NCI-H748 (cell line): ENCODE measurements at regions not wholly inside any gene's neighbourhood (a gene's known extent, or its start where the extent isn't known, plus 50 kb on each side); places are given as distances from the start of the nearest gene placed in this dataset.
"Not testable (repeated sequence)": the region's sequence is repeated elsewhere in the genome, so short reads cannot be mapped to it uniquely, and the experiment has no call there.

ENCODE experiments used
- DNase-seq: peaks from one replicate; lab custom pipeline; 2025; ENCODE audit not compliant: unreplicated experiment; lab: John Stamatoyannopoulos, UW

DNA sequence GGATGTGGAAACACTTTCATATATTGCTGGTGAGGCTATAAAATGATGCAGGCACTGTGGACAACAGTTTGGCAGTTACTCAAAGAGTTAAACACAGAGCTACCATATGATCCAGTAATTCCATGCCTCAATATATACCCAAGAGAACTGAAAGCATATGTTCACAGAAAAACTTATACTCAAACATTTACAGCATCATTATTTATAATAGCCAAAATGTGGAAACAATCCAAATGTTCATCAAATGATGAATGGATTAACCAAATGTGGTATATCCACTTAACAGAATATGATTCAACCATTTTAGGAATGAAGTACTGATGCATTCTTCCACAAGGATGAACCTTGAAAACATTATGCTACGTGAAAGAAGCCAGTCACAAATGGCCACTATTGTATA, 603.8 kb downstream of the IQCM start:
- DNase-seq: no peak

DNA sequence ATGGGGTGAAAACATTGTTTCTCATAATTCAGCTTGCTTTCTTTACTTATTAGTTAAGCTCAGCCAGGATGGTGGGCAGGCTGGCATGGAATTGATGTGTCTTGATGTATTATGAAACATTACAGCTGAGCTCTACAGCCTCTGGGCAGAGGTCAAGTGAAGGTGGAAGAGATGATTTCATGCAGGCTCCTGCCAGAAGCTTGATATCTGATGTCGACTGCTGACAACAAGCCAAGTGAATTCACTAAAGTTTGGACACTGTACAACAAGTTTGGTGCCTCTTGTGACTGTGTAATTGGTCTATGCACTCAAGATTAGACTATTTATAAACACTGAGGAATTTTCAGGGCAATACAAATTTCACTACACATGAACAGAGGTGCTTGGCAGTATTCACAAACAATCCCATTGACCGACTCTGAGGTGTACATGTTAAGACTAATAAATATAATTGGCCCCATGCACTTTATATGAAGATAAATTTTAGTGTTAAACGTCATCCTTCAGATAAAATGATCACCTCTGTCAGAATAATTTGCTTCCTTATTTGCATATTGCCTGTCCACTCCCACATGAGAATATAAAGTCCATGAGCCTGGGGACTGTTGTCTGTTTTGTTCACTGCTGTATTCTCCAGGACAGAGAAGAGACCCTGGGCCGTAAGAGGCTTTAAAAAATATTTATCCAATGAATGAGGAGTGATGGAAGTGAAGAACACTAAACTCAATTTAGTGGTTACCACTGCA, 612.2 kb downstream of the IQCM start:
- DNase-seq: no peak

GRCh38 chr4:149202117-149202516, 613.5 kb downstream of the IQCM start:
- DNase-seq: no peak

- no peak for DNase-seq
These were observed 616.0 kb downstream of the IQCM start for GRCh38 chr4:149199594-149199993.

- no peak for DNase-seq
These were observed 621.6 kb downstream of the IQCM start for GRCh38 chr4:149194061-149194460.

- DNase-seq: no peak
These were observed 627.9 kb downstream of the IQCM start for GRCh38 chr4:149187726-149188125.

DNA sequence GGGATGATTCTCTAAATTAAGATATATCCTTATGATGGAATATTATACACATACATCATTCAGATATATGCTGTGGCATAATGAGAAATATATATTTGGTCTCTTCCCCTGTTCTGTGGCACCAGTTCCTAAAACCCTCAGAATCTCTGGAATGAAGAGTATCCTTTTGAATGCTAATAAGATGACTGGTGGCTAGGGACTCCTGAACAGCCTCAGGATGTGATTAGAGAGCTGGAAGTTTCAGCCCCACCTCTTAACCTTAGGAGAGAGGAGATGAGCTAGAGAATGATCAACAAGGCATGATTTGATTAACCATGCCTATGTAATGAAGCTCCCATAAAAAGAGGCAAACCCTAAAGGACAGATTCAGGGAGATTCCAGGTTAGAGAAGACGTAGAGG, 632.0 kb downstream of the IQCM start:
- no peak for DNase-seq

- DNase-seq: not testable (repeated sequence)
These were observed 634.2 kb downstream of the IQCM start for GRCh38 chr4:149181459-149181858.

- DNase-seq: peak; percentile 12
These were observed 639.6 kb downstream of the IQCM start for GRCh38 chr4:149176039-149176438.

DNA sequence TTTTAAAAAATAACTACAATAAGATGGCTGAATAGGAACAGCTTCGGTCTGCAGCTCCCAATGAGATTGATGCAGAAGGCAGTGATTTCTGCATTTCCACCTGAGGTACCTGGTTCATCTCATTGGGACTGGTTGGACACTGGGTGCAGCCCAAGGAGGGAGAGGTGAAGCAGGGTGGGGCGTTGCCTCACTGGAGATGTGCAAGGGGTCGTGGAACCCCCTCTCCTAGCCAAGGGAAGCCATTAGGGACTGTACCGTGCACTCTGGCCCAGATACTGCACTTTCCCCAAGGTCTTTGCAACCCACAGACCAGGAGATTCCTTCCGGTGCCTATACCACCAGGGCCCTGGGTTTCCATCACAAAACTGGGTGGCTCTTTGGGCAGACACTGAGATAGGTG, 640.1 kb downstream of the IQCM start:
- no peak for DNase-seq

DNA sequence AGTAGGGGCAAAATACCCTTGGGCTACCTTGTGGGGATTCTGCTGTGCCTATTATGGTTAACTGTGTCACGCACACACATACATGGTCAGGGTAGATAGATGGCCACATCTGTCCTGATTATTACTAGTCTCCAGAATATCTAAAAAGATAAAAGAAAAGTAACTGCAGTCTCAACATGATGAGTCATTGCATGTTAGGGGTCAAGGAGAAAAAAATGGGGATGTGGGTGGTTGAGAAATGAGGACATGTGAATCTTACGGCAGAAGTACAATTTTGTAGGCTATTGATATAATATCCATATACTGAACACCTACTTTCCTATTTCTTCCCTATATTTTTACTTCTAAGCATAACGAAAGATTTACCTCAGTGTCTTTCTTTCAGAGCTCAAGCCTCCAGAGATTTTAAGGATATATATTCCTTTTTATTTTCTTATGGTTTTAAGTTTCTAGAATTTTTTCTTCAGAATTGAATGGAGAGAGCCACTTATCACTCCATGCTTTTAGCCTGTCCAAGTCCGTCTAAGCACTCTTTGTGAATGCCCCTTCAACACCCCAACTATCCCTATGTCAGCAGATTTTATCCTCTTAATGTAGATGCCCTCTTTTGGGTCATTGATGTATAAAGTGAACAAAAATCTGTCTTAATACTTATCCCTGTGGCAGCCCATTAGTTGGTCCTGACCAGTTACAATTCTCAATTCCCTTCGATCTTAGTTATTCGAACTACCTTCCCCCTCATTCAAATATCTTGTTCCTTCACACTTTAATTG, 642.2 kb downstream of the IQCM start:
- DNase-seq: no peak

DNA sequence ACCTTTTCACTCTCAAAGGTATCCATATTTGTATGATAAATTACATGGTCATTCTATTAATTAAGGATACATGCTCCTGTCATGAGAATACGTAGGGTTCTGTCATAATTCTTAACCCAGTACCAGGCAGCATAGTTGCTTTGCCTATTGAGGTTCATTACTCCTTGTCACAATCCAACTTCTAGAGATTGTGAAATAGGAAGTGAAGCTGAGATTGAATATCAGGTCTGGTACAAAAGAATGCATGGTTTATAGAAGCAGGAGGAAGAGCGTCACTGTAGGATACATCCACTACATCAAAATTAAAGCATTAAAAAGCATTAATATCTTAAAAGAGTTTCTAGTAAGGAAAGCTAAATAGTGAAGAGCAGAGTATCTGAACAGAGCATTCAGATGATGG, 647.0 kb downstream of the IQCM start:
- no peak for DNase-seq

DNA sequence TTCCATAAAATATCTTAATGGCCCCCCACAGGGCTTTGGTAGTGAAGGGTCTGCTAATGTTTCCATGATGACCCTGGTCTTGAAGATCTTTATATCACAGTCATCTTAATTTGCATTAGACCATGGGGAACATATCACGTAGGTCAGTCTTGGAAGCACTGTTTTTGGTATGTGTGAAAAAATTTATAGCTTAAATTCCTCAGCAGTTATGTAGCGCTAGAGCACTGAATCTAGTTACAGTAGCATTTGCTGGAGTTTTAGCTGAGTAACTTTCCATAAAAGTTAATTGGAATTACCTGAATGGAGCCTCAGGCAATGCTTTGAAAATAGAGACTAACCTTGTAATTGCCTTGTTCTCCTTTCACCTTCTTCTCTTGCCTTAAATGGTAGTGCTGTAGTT, 648.8 kb downstream of the IQCM start:
- DNase-seq: no peak

DNA sequence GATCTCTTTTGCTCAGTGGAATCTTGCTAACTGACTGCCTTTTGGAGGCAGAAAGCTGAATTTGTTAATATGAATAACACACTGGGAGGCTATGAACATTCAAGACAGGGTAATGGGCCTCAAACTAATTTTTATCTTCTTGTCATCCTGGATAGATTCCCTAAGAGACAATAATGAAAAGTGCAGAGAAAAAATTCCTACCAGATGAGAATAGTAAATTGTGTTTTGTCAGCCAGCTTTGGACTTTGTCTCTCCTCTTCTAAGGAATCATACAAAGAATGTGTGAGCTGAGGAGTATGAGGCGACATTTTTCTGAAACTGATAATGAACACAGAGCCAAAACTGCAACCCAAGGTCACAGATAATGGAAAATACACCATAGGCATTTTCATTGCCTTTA, 649.3 kb downstream of the IQCM start:
- DNase-seq: no peak

DNA sequence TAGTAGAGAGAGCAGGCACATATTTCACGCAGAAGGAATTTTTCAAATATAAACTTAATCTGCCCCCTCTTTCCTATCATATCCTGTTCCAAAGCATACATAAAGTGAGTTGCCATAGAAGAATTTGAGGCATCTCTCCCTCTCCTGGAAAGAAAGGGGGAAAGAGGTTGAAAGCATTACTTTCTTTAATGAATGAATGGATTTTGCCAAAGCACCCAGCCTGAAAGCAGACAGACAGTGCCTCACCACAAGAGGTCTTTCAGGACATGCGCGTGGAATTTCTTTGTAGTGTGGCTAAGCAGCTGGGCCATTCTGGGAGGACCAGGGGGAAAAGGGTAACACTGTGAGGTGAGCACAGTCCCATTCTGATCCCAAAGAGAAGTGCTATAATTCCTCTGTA, 651.4 kb downstream of the IQCM start:
- no peak for DNase-seq

DNA sequence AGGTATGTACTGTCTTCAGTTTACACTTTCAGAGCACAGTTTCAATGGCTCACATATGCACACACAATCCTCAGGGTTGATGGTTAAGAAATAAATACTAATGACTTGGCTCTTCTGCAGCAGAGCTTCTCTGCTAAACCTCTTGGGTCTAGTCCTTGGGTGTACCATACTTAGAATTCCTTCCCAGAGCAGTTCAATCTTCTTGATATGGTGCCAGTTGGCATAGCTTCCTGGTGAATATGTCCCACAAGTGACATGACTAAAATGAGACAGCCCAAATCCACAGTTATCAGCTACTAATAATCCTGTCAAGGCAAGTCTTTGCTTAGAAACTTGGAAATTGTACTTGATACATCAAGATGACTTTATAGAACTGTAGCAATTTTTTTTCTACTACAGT, 654.4 kb downstream of the IQCM start:
- DNase-seq: no peak

DNA sequence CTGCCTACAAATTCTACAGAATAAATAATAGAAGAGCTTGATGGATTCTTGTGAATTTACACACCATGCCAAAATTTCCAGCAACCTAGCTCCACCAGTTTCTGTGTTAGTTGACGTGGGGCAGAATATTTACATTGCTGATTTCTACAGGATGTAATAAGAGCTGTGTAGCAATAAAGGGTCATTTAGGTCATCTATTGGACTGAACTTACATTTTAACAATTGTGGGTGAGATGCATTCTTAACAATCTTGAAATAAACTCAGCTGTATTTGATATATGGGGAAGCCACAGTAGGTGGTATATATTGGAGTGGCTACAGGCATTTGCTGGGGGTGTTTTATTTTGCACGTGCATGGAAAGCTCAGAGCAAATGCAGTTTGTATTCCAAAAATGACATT, 655.3 kb downstream of the IQCM start:
- no peak for DNase-seq

DNA sequence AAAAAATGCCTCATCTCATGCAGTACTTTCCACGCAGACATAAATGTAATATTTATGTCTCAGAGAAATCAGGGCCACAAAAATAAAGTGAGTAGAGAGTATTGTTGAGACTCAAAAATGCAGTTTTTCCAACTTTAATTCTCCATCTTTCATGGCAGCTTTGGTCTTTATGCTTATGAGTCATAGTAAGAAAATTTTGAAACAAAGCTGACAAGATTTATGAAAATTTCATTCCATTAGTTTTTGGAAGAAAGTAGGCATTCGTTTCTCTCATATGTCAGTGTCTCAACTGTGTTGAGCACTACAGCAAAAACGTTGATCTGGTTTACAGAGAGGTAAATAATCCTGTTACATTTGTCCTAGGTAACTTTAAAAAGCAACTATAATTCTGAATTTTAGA, 656.8 kb downstream of the IQCM start:
- no peak for DNase-seq

- DNase-seq: no peak
These were observed 669.8 kb downstream of the IQCM start for GRCh38 chr4:149145803-149146202.

GRCh38 chr4:149144060-149144459, 671.6 kb downstream of the IQCM start:
- no peak for DNase-seq

GRCh38 chr4:149141391-149141790, 674.3 kb downstream of the IQCM start:
- no peak for DNase-seq

GRCh38 chr4:149140841-149141240, 674.8 kb downstream of the IQCM start:
- no peak for DNase-seq
